Erythroblast (primary cell): ENCODE measurements at regions not wholly inside any gene's neighbourhood (a gene's known extent, or its start where the extent isn't known, plus 50 kb on each side); places are given as distances from the start of the nearest gene placed in this dataset.

ENCODE experiments used
- GATA1 ChIP-seq: IDR thresholded peaks from 2 replicates; pipeline ENCODE4 v1.6.1; 2011; ENCODE audit warnings: low read depth, mild to moderate bottlenecking, control low read depth, low read length, moderate library complexity
- POLR2A ChIP-seq: IDR thresholded peaks from 2 replicates; pipeline ENCODE4 v1.6.1; 2011; ENCODE audit warnings: mild to moderate bottlenecking, low read length

DNA sequence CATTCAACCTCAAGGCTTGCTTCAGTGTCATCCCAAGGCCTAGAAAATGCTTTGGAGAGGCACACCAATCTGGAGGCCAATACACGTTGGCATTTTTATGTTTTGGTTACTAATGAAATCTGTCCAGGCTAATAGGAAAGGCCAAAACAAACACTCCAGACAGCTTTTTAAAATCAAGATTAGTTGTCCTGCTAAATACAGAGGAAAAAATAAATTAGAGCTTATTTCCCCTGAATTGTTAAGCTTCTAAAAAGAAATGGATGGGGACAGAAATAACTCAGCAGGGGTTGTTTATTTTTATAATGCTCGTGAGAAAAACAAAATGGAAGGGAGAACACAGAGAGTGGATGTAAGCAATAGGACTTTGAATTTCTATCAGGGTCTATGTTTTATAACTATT, 438.5 kb upstream of the LRRC4C start:
- TF ChIP-seq POLR2A (no peak), GATA1 (no peak)
